GM18858 (cell line): ENCODE measurements at regions not wholly inside any gene's neighbourhood (a gene's known extent, or its start where the extent isn't known, plus 50 kb on each side); places are given as distances from the start of the nearest gene placed in this dataset.
A peak's percentile ranks its signal among the peaks of the same experiment; 100 is the strongest.

Source experiments
- ATAC-seq: cut with Tn5 transposase; IDR thresholded peaks from one replicate; pipeline ENCODE4 v1.9.1; 2021; ENCODE audit not compliant: unreplicated experiment

- ATAC-seq, result no peak
Observed at GRCh38 chr1:244339073-244339692, 112.5 kb downstream of the ADSS2 start.

GRCh38 chr1:244339776-244340175 is 111.9 kb downstream of the ADSS2 start:
- ATAC-seq, result no peak

- no peak for ATAC-seq
Observed at GRCh38 chr1:244340396-244340795, 111.3 kb downstream of the ADSS2 start.

GRCh38 chr1:244341455-244342450 is 110.0 kb downstream of the ADSS2 start:
- ATAC-seq, result no peak

GRCh38 chr1:244344001-244344400 is 107.7 kb downstream of the ADSS2 start:
- ATAC-seq, result no peak

- ATAC-seq, result no peak
Observed at GRCh38 chr1:244346972-244347618, 104.6 kb downstream of the ADSS2 start.

GRCh38 chr1:244347942-244348341 is 103.8 kb downstream of the ADSS2 start:
- no peak for ATAC-seq

- no peak for ATAC-seq
Observed at GRCh38 chr1:244349103-244349531, 102.6 kb downstream of the ADSS2 start.

GRCh38 chr1:244349581-244350001 is 102.1 kb downstream of the ADSS2 start:
- no peak for ATAC-seq

- peak; percentile 77 for ATAC-seq
Observed at GRCh38 chr1:244350027-244350426, 101.7 kb downstream of the ADSS2 start.

- ATAC-seq, result no peak
Observed at GRCh38 chr1:244352156-244352830, 99.4 kb downstream of the ADSS2 start.

- ATAC-seq, result peak; percentile 72
Observed at GRCh38 chr1:244353551-244354091, 98.1 kb downstream of the ADSS2 start.

- no peak for ATAC-seq
Observed at GRCh38 chr1:244354810-244355278, 96.9 kb downstream of the ADSS2 start.

- no peak for ATAC-seq
Observed at GRCh38 chr1:244356376-244356775, 95.3 kb downstream of the ADSS2 start.
